IPS DF 4.7 (cell line): ENCODE measurements at regions not wholly inside any gene's neighbourhood (a gene's known extent, or its start where the extent isn't known, plus 50 kb on each side); places are given as distances from the start of the nearest gene placed in this dataset.

Experiments used
- DNase-seq: peaks from one replicate; pipeline ENCODE4 v3.0.0-alpha.2; 2013; ENCODE audit warnings: low spot score; ENCODE audit errors: extremely low read depth

GRCh38 chr2:163459986-163460385 is 275.8 kb downstream of the FIGN start:
- no peak for DNase-seq

DNA sequence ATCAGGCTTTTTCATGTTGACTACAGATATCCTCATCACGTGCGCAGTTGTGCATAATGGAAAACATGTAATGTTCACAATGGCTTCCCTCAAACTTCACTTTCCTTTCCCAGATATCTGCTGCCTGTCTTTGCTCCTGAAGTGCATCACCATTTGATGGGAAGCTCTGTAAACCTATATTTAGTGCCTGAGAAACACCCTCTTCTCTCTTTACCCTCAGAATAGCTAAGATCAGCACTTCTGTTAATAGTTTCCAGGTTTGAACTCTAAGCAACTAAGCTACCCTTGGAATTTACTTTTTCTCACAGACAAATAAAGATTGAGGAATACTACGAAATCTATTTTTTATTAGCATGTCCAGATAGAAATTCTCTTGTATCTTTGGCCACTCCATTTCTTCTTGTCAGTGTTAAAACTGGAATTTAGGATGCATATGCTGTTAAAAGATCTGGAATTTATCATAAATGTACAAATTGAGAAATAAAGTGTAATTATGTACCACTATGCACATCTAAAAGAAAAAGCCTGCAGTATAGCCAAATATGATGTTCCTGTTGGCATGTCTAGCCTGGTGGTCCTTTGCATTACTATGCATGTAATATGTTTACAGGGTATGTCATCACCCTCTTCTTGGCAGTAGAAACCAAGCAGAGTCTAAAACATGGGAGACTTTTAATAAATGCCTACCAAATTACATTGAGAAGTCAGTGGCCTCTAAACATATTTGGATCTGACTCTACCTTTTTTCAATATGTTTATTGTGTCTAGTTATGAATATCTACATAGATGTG is 278.7 kb downstream of the FIGN start:
- no peak for DNase-seq

DNA sequence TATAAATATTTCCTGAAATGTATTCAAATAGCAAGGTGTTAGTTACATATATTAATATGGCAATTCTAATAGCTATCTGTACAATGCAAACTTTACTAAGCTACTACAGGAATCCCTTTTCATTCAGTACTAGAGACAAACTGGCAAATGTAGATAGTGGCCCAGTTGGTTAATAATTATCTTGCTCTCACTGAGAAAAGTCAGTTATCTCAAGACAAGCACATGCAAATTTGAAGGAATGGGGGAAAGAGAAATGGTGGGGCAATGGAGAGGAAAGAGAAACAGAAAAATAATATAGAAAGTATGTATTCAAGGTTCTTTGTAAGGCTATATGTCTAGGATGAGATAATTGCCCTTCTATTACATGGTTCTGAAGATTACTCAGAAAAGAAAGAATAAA is 280.0 kb downstream of the FIGN start:
- no peak for DNase-seq

GRCh38 chr2:163453920-163454319 is 281.9 kb downstream of the FIGN start:
- DNase-seq, result no peak

DNA sequence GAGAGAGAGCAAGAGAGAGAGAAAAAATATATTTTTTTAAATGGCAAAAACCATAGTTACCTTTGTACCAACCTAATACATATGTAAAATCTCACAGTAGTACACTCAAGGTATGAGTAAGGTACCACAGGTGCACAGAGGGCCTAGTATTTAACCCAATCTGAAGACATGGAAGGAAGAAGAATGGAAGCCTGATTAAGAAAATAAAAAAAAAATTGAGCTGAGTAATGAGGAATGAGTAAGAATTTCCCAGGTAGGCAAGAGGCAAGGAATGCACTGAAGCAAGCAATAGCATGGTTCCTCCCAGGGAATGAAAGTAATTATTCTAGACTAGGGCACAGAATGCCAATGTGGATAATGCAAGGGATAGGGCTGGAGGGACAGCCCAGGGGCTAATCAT is 294.2 kb downstream of the FIGN start:
- no peak for DNase-seq

- no peak for DNase-seq
These were observed 298.8 kb downstream of the FIGN start for GRCh38 chr2:163436963-163437362.

DNA sequence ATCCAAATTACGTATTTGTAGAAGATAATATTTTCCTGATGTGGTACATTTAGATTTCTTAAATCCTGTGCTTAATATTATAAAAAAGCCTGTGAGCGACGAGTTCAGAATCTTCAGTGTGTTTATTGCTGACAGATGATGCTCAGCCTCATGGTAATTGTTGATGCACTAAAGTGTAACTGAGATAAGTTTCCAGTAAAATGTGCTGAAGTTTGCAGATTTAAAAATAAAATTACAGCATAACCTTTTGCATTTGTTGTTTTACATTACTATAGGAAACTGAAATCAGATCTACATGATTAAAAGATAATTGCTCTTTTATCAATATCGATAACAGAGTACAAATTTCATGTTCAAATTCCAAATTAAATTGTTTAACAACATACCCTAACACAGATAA is 307.6 kb downstream of the FIGN start:
- no peak for DNase-seq

DNA sequence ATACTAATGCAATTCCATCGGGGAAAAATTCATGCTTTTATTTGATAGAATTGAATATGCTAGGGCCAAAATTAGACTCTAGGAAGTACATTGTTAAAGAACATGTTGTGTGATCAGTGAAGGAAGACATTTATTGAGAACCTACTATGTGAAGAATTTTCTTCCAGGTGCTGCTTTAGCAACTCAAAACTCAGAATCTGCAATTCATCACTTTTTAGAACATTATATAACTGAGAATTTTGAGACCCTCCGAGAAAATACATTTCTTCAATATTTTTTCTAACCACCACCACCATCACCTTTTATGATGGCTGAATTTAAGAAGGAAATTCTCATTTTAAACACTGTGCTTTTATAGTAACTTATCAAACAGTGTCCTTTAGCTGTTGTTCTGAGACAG is 315.2 kb downstream of the FIGN start:
- DNase-seq, result no peak

DNA sequence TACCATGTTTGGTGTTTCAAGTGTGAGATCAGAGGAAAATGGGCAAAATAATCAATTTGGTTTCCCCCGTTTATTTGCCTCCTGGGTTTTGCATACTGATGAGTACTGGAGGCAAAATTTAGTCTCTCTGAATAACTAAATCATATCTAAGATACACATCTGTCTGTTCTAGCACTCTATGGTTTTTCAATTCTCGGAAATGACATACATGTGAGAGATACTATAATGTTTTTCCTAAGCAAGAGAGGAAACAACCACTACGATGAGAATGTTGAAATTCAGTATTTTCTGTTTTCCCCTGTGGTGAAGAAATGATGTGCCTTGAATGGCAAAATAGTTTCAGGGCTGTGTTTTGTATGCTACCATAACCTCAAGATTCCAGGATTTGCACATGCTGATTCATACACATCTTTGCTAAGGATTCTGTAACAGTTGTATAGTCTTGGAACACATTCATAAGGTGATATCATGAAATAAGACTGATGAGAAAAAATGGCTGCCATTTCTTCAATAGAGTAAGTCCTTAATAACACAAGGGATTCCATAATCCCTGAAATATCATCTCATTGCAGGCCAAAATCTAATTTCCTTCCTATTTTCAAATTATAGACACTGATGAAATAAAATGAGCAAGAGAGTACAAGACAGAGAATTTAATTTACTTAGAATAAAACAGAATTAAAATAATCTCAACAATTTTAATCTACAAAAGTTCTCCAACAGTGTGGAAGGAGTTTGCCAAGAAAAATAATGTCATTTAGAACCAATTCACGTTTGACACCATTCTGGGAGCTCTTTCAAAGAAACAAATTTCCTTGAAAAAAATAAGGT is 316.6 kb downstream of the FIGN start:
- DNase-seq, result no peak

DNA sequence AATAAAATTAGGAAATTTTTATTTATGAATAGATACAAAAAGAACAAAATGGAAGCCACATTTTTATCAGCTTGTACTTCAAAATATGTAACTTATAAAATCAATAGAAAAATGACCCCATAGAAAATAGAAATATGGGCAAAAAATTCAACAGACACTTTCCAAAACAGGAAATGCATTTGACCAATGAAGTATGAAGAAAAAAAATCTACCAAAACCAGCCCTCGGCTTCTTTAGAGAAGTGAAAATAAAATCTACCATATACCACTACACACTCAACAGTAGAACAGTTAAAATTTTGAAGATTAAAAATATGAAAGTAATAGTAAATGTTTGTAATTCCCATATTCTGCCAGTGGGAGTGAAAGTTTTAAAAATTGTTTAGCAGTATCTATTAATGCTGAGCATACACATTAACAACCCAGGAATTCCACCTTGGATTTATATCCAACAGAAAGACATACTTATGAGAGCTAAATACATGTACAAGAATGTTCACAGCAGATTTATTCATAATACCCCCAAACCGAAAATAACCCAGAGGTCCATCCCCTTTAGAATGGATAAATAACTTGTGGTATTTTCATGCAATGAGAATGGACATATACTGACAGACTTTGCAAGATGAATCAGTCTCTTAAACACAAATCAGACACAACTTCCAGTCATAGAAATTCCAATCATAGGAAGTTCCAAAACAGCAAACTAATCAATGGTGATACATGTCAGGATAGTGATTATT is 318.0 kb downstream of the FIGN start:
- DNase-seq, result no peak

GRCh38 chr2:163414121-163414520 is 321.7 kb downstream of the FIGN start:
- DNase-seq, result no peak

GRCh38 chr2:163407296-163407695 is 328.5 kb downstream of the FIGN start:
- no peak for DNase-seq

DNA sequence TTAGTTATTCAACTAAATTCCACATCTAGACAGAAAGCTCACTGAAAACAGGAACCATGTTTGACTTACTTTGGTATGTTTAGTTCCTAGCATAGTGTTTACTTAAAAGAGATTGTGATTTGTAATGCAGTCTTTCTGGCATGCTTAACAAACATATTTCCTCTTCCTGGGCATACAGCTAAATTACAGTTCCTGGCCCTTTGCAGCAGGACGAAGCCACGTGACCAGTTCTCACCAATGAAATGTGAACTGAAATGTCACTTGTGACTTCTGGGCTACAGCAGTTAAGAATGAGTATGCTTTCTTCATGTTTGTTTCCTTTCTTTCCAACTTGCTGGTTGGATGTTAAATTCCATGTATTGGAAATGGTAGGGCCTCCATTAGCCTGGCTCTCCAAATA is 330.5 kb downstream of the FIGN start:
- no peak for DNase-seq

GRCh38 chr2:163401481-163401880 is 334.3 kb downstream of the FIGN start:
- DNase-seq, result no peak

- DNase-seq, result no peak
These were observed 338.4 kb downstream of the FIGN start for GRCh38 chr2:163397451-163397850.

GRCh38 chr2:163395602-163396001 is 340.2 kb downstream of the FIGN start:
- DNase-seq, result no peak

- no peak for DNase-seq
These were observed 346.0 kb downstream of the FIGN start for GRCh38 chr2:163389838-163390237.

DNA sequence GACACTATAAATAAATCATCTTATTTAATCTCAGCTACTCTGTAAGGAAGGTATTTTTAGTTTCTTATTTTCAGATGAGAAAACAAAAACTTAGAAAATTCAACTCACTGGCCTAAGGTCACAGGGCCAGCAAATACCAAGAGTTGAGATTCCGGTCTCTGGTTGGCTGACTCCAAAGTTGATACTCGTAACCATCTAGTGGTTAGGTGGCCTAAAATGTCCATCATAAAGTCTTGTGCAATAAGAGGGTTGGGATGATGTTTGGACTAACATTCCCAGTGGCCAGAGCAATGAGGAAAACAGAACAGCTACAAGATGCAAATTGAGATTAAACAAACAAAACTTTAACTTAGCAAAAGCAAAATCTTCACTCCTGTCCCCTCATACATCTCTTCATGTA is 360.3 kb downstream of the FIGN start:
- DNase-seq, result no peak

DNA sequence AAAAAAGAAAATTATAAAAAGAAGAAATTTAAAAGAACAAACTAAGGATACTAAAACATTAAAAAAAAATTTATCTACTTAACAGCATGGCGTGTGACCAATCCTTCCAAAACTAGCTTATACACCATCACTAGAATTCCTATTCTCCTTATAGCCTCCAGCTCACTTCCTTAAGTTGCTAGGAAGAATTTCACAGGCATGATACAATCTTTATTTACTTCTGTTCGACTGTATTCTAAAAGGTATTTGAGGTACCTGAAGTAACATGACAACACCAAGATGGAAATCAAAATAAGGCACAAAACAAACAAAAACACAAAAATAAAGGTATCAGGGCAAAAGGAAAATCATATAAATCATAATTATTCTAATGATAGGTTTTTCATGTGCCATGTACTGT is 360.7 kb downstream of the FIGN start:
- no peak for DNase-seq

DNA sequence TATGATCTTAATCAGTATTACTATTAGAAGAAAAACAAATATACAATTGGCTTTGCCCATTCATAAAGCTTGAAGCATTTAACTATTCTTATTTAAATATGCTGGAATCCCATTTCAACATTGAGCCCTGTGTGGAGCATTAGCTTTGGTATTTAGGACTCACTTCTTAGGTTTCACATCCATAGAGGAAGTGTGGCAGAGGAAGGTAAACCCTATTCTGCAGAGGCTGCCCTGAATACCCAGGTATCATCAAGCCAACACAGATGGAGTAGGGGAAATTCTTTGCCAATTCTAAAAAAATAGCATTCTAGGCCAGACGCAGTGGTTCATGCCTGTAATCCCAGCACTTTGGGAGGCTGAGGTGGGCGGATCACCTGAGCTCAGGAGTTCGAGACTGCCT is 361.5 kb downstream of the FIGN start:
- DNase-seq, result no peak

DNA sequence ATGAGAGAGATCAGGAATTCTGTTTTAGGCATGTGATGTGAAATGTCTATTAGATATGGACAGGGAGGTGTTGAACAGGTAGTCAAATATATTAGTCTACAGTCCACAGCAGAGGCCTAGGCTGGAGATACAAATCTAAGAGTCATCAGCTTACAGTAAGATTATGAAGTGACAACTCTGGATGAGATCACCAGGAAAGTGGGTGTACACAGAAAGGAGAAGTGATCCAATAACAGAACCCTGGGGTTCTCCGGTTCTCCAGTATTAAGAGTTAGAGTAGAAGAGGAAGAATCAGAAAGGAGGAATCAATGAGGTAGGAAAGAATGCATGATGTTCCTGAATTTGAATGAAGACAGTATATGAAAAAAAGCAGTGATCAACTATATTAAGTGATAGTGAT is 362.3 kb downstream of the FIGN start:
- DNase-seq, result no peak
